Mucosa of descending colon (tissue), 3 donors: ENCODE measurements at regions not wholly inside any gene's neighbourhood (a gene's known extent, or its start where the extent isn't known, plus 50 kb on each side); places are given as distances from the start of the nearest gene placed in this dataset.
"Not testable (repeated sequence)": the region's sequence is repeated elsewhere in the genome, so short reads cannot be mapped to it uniquely, and the experiment has no call there.

Experiments used
- ATAC-seq: fragments of 200-7000 bp; cut with Tn5 transposase; one replicate; pipeline ENCODE4 v1.9.1; 2020; ENCODE audit warnings: mild to moderate bottlenecking, moderate library complexity
- DNase-seq, 3 donors: peaks; one replicate each; pipeline ENCODE4 v3.0.0-alpha.2; 2020
- H3K36me3 ChIP-seq: fragments of 200-600 bp; one replicate; pipeline ENCODE4 v1.8.0; 2021; ENCODE audit warnings: low read depth, mild to moderate bottlenecking
- H3K4me1 ChIP-seq: fragments of 200-600 bp; one replicate; pipeline ENCODE4 v1.8.0; 2021; ENCODE audit warnings: low read depth, mild to moderate bottlenecking
- H3K4me3 ChIP-seq: fragments of 200-600 bp; one replicate; pipeline ENCODE4 v1.8.0; 2021; ENCODE audit warnings: mild to moderate bottlenecking
- H3K9me3 ChIP-seq: fragments of 200-600 bp; one replicate; pipeline ENCODE4 v1.8.0; 2021; ENCODE audit warnings: mild to moderate bottlenecking
- intact Hi-C, 2 donors: fragments of 100-400 bp; cut with DNase I in 1 of 2; cut with micrococcal nuclease in 1 of 2; formaldehyde crosslinking; loops; one replicate each; pipeline versions ENCODE4 v1.11.0 to v1.11.1; 2022; cut with DNase I, micrococcal nuclease
- TF ChIP-seq, protein P1 (sequence below): fragments of 200-600 bp; IDR thresholded peaks from one replicate; pipeline ENCODE4 v1.8.0; 2022; ENCODE audit warnings: antibody characterized with exemption, mild to moderate bottlenecking
- donor health status: DM: no; HTN: no; CAD: no; lungs with moderate emphysema.
- donor health status: DM: no; HTN: no; CAD: no.
- donor health status: DM: no; HTN: yes; CAD: no.

DNA sequence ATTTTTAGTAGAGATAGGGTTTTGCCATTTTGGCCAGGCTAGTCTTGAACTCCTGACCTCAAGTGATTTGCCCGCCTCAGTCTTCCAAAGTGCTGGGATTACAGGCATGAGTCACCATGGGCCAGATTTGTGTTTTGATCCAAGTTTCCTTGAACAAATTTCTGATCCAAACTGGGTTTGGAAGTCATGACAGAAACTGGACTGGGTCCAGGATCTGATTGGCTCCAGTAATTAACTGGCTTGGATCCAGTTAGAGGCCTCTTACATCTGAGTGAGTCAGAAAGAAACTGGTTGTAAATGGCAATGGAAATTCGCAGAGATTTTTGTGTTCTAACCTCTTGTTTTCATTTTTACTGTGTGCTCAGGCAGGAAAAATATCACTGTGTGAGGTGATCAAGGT lies 141.6 kb downstream of the SLC25A46 start:
- intact Hi-C loops = no loop called here
- no peak for ATAC-seq
- no peaks in the 10 kb centered on the region for H3K4me1 ChIP-seq
- TF ChIP-seq, protein P1, sequence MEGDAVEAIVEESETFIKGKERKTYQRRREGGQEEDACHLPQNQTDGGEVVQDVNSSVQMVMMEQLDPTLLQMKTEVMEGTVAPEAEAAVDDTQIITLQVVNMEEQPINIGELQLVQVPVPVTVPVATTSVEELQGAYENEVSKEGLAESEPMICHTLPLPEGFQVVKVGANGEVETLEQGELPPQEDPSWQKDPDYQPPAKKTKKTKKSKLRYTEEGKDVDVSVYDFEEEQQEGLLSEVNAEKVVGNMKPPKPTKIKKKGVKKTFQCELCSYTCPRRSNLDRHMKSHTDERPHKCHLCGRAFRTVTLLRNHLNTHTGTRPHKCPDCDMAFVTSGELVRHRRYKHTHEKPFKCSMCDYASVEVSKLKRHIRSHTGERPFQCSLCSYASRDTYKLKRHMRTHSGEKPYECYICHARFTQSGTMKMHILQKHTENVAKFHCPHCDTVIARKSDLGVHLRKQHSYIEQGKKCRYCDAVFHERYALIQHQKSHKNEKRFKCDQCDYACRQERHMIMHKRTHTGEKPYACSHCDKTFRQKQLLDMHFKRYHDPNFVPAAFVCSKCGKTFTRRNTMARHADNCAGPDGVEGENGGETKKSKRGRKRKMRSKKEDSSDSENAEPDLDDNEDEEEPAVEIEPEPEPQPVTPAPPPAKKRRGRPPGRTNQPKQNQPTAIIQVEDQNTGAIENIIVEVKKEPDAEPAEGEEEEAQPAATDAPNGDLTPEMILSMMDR = no peak
- no peaks in the 10 kb centered on the region for H3K36me3 ChIP-seq
- H3K9me3 ChIP-seq = peaks cover 3% of the 10 kb centered on the region
- no peak overlapping the region for H3K4me3 ChIP-seq
- DNase-seq = peak in 1 of 3 donors; percentile 29

- TF ChIP-seq, protein P1 = no peak
- ATAC-seq = no peak
- DNase-seq = no peak
Observed at GRCh38 chr5:110884005-110884404, 145.2 kb downstream of the SLC25A46 start.

GRCh38 chr5:110887170-110887569 lies 148.4 kb downstream of the SLC25A46 start:
- peaks cover 11% of the 10 kb centered on the region for H3K9me3 ChIP-seq
- H3K36me3 ChIP-seq, H3K4me3 ChIP-seq, DNase-seq, ATAC-seq, H3K4me1 ChIP-seq, intact Hi-C loops: not testable (repeated sequence)

More at GRCh38 chr5:110884005-110884404, 145.2 kb downstream of the SLC25A46 start:
- Histone ChIP-seq H3K36me3 (no peaks in the 10 kb centered on the region), H3K4me1 (no peaks in the 10 kb centered on the region), H3K4me3 (no peak overlapping the region), H3K9me3 (peaks cover 6% of the 10 kb centered on the region)
- intact Hi-C loops = no loop called here

- H3K4me1 ChIP-seq, ATAC-seq, H3K36me3 ChIP-seq, H3K4me3 ChIP-seq, intact Hi-C loops, DNase-seq: not testable (repeated sequence)
- peaks cover 14% of the 10 kb centered on the region for H3K9me3 ChIP-seq
Observed at GRCh38 chr5:110893854-110894483, 155.2 kb downstream of the SLC25A46 start.

- ATAC-seq (no peak), DNase-seq (no peak)
- intact Hi-C loops = no loop called here
- Histone ChIP-seq H3K4me1 (no peaks in the 10 kb centered on the region), H3K36me3 (no peaks in the 10 kb centered on the region), H3K4me3 (no peak overlapping the region), H3K9me3 (peaks cover 13% of the 10 kb centered on the region)
- TF ChIP-seq, protein P1 = no peak
Observed at GRCh38 chr5:110894805-110895204, 156.0 kb downstream of the SLC25A46 start.

DNA sequence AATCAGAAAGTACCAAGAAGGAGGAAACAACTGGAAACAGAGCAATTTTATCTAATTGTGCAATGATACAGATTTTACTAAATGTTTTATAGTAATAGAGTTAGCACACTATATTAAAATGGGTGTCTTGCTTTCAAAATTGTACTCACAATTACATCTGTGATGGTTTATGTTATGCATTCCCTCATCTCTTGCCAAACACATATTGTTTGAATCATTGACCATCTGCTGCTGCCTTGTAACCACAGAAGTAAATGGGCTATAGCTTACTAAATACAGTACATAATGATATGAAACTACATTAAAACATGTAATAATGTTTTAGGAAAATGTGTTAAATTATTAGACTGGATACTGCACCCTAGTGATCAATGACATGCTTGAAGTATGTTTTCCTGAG lies 158.1 kb downstream of the SLC25A46 start:
- Histone ChIP-seq H3K36me3 (no peaks in the 10 kb centered on the region), H3K9me3 (peaks cover 9% of the 10 kb centered on the region), H3K4me3 (no peak overlapping the region), H3K4me1 (no peaks in the 10 kb centered on the region)
- ATAC-seq = no peak
- intact Hi-C loops = no loop called here
- DNase-seq = no peak
- TF ChIP-seq, protein P1 = no peak
